GM18858 (cell line): ENCODE measurements at regions not wholly inside any gene's neighbourhood (a gene's known extent, or its start where the extent isn't known, plus 50 kb on each side); places are given as distances from the start of the nearest gene placed in this dataset.

Experiments
- ATAC-seq: cut with Tn5 transposase; IDR thresholded peaks from one replicate; pipeline ENCODE4 v1.9.1; 2021; ENCODE audit not compliant: unreplicated experiment

GRCh38 chr9:1658661-1659362 lies 356.3 kb upstream of the SMARCA2 start:
- no peak for ATAC-seq

DNA sequence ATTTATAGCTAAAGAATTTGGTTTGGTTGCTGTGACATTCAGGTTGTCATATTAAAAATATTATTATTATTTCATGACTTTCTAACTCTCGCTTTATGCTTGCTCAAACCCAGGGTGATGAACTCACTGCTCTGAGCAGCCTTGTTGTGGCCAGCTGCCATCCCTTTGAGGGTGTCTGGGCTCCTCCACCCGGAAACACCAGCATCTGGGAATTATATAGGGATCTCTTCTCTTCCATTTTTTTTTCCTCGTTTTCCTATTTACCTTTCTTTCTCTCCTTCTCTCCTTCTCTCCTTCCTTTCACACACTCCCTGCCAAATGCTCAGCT lies 355.8 kb upstream of the SMARCA2 start:
- ATAC-seq, result no peak

DNA sequence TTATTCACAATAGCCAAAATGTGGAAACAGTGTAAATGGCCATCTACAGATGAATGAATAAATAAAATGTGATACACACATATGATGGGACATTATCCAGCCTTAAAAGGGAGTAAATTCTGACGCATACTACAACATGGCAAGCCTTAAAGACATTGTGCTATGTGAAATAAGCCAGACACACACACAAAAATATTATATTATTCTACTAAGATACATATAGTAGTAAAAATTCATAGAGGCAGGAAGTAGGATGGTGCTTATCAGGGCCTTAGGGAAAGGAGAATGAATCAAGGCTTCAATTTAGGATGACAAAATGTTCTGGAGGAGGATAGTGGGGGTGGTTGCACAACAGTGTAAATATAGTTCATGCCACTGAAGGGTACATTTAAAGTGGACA lies 346.7 kb upstream of the SMARCA2 start:
- ATAC-seq, result no peak

GRCh38 chr9:1673300-1673699 lies 341.8 kb upstream of the SMARCA2 start:
- no peak for ATAC-seq

GRCh38 chr9:1676771-1677170 lies 338.4 kb upstream of the SMARCA2 start:
- no peak for ATAC-seq

DNA sequence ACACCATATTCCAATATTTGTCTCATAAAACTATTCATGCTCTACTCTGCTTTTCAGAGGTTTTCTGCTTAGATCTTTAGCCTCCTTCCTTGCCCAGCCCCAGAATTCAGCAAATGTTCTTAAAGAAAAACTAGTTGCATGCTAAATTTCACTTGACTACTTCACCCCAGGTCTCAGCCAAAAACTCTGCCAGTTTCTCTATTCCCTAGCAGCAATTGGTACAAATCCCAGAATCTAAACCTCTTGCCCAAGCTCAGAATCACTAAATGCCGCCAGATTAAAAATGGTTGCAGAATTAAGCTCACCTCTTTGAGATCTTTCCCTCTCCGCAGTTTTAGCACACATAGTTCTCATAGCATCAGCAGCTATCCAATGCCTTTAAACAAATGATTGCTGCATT lies 331.2 kb upstream of the SMARCA2 start:
- no peak for ATAC-seq

DNA sequence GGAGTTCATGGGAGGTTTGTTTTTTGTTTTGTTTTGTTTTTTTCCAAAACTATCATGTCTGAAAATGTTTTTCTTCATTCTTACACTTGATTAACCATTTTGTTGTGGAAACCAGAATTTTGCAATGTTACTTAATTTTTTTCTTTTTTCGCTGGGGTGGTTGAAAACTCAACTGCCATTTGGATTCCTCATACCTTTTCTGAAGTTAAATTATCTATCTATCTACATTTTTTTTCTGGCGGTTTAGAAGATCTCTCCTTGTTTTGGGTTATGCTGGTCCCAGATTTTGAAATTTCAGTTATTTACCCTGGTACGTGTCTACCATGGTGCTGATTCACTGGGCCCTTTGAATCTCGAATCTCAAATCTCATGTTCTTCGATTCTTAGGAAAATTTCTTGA lies 316.2 kb upstream of the SMARCA2 start:
- ATAC-seq, result no peak

DNA sequence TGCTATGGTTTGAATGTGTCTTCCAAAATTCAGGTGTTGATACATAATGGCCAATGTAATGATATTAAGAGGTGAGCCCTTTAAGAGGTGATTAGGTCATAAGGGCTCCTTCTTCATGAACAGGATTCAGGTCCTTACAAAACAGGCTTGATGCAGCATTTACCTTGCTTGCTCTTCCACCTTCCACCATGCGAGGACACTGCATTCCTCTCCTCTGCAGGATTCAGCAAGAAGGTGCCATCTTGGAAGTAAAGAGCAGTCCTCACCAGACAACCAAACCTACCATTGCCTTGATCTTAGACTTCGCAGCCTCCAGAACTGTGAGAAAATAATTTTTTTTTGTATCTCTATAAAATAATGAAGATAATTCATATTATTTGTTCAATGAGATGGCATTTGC lies 314.0 kb upstream of the SMARCA2 start:
- ATAC-seq, result no peak

- no peak for ATAC-seq
These were observed 312.4 kb upstream of the SMARCA2 start for GRCh38 chr9:1702701-1703100.

- ATAC-seq, result no peak
These were observed 307.9 kb upstream of the SMARCA2 start for GRCh38 chr9:1707291-1707690.

- ATAC-seq, result no peak
These were observed 306.9 kb upstream of the SMARCA2 start for GRCh38 chr9:1708219-1708618.

- no peak for ATAC-seq
These were observed 305.8 kb upstream of the SMARCA2 start for GRCh38 chr9:1709347-1709746.

DNA sequence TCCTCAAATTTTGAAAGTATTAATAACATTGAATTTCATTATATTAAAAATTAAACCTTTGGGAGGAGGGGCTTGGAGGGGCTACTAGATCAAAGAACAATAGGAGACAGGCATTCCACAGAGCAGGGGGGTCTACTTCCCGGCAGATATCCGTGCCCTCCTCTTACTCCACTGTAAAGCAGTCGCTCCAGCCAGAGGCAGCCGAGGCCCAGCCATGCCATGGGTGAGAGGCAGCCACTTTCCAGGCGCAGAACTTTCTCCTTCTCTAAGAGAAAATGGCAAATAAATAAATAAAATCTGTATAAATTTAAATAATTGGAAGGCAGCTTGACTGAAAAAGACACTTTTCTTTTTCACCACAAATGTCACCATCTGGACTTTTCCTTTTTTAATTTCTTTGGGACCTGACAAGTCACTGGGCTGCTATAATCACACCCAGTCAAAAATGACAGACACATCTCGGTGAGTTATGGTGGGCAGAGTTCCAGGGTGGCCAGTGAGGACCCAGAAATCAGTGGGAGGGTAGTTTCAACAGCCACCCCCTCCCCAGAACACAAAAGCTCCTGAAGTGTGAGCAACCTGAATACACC lies 302.2 kb upstream of the SMARCA2 start:
- no peak for ATAC-seq

- ATAC-seq, result no peak
These were observed 301.3 kb upstream of the SMARCA2 start for GRCh38 chr9:1713841-1714240.

DNA sequence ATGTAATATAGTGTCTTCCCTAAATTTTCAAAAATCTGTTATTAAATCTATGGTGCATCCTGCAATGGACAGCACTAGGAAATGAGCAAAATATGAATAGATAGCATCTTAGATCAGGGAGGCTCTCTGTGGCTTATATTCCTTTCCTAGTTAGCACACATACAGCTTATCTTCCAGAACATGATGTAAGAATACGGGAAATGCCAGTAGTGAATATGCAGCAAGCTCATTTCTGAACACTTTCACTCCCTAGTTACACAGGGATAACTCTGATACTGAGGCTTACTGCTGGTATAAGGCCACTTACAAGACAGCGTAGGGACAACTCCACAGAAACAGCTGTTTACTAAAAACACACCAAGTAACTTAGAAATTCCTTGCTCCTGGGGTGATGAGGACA lies 297.3 kb upstream of the SMARCA2 start:
- ATAC-seq, result no peak

- ATAC-seq, result no peak
These were observed 296.3 kb upstream of the SMARCA2 start for GRCh38 chr9:1718836-1719235.

DNA sequence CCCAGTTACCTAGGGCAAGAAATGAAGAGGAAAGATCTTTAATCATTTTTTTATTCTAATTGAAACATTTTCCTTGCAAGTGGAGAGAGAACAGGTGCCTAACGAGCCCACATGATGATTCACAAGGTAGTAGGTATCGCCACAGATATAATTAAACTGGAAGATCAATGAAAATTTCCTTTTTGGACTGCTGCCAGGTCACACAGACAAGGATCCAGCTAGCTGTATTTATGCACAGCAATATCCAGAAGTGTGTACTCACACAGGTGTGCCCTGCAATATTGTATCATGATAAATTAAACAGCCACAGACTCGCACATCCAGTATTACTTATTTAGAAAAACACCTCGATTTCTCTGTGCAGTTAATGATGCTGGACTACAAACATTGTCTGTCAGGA lies 294.0 kb upstream of the SMARCA2 start:
- no peak for ATAC-seq

DNA sequence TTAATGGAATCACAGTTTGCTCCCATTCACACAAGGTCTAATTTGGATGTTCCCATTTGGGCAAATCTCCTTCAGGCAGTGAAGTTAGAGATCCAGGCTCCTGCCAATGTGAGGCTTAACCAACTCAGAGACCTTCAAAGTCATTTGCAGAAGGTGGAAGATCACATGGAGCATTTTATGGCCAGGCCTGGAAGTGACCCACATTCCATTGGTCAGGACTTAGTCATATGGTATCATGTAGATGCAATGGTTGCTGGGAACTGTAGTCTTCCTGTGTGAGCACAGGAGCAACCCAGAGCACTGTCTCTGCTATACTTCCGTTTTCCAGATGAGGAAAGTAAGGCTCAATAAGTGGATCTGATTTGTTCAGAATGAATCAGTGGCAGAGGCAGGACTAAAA lies 292.7 kb upstream of the SMARCA2 start:
- ATAC-seq, result no peak

DNA sequence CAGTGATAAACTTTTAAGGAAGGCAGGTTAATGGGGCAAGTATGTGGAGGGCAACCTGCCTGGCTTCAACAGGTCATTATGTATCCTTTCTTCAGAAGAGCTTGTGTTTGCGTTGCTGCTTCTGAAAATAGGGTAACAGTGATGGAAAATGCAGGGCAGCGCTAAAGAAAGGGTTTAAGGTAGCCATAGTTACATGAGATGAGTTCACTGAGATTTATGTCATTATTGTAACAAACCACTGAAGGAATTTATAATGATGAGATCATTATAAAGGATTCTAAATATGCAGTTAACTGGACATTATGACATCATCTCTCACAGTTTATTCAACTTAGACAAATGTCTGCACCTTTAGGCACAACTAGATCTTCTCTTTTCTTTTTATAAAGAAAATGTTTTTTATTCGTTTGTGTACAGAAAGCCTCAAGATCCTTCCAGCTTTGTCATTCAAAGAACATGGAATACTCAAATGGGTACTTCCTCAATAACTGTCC lies 291.6 kb upstream of the SMARCA2 start:
- ATAC-seq, result no peak

DNA sequence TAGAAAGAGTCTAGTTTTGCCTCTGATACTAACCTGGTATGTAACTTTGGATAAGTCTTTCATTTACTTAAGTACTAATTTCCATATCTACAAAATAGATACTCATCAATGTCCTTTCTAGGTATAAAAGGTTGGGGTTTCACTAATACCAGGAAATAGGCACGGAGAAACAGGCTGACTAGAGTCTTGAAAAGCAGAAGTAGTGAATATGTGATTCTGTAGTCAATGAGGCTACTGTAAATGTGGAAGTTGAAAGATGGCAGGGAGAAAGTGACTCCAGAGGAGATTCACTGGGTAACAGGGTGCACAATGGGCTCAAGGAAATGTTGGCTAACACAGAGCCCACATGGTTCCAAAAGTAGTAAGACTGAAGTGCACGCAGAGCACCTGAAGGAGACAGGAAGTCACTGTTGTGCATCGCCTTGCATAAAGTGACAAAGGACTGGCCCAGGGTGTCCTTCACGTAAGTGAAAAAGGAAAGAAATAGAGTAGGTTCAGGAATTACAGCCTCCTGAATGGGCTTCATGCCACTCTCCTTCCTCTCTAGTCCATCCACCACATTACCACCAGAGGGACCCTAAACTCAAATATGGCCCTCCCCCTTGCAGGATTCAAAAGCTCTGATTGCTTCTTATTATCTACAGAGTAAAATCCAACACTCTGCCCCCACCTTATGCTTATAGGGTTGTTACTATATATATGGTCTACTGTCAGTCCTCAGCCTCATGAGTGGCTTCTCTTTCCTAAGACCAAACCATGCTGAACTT lies 288.0 kb upstream of the SMARCA2 start:
- peak; percentile 46 for ATAC-seq

DNA sequence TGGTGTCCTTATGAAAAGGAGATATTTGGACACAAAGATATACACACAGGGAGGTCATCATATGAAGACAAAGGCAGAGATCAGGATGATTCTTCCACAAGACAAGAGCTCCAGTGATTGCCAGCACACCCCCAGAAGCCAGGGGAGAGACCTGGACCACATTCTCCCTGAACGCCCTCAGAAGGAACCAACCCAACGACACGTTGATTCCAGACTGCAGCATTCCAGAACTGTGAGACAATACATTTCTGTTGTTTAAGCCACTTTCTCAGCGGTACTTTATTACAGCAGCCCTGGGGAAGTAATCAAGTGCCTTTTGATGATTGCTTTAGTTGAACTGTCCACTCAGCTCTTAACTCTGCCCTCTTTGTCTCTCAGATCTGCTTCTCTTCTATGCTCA lies 285.5 kb upstream of the SMARCA2 start:
- no peak for ATAC-seq

- no peak for ATAC-seq
These were observed 282.5 kb upstream of the SMARCA2 start for GRCh38 chr9:1732670-1733069.
